ENCODE measurements at regions not wholly inside any gene's neighbourhood (a gene's known extent, or its start where the extent isn't known, plus 50 kb on each side); places are given as distances from the start of the nearest gene placed in this dataset.

- no peak for DNase-seq
These were observed 261.2 kb downstream of the DLL1 start for GRCh38 chr6:170029416-170030283.

- no peak for DNase-seq
These were observed 262.1 kb downstream of the DLL1 start for GRCh38 chr6:170028629-170029345.

- no peak for DNase-seq
These were observed 263.2 kb downstream of the DLL1 start for GRCh38 chr6:170027647-170028043.

- peak; percentile 19 for DNase-seq
These were observed 263.9 kb downstream of the DLL1 start for GRCh38 chr6:170026751-170027646.

GRCh38 chr6:170025935-170026750 is 264.7 kb downstream of the DLL1 start:
- DNase-seq, result no peak

- no peak for DNase-seq
These were observed 265.5 kb downstream of the DLL1 start for GRCh38 chr6:170025341-170025911.

GRCh38 chr6:170024940-170025339 is 265.9 kb downstream of the DLL1 start:
- DNase-seq, result peak; percentile 74

- DNase-seq, result no peak
These were observed 267.0 kb downstream of the DLL1 start for GRCh38 chr6:170023620-170024521.

- DNase-seq, result no peak
These were observed 267.9 kb downstream of the DLL1 start for GRCh38 chr6:170022827-170023619.

GRCh38 chr6:170022291-170022722 is 268.6 kb downstream of the DLL1 start:
- DNase-seq, result no peak

- no peak for DNase-seq
These were observed 269.3 kb downstream of the DLL1 start for GRCh38 chr6:170021579-170021978.

GRCh38 chr6:170019818-170020583 is 268.6 kb downstream of the ERMARD start:
- no peak for DNase-seq

GRCh38 chr6:170018936-170019817 is 267.8 kb downstream of the ERMARD start:
- peak; percentile 8 for DNase-seq

GRCh38 chr6:170018422-170018935 is 267.1 kb downstream of the ERMARD start:
- DNase-seq, result no peak

GRCh38 chr6:170017603-170018320 is 266.3 kb downstream of the ERMARD start:
- DNase-seq, result no peak

GRCh38 chr6:170013815-170014214 is 262.4 kb downstream of the ERMARD start:
- no peak for DNase-seq

GRCh38 chr6:170012037-170012330 is 260.6 kb downstream of the ERMARD start:
- DNase-seq, result no peak

Measured in fibroblast of skin of abdomen (primary cell).